ES-I3 (cell line): ENCODE measurements at regions not wholly inside any gene's neighbourhood (a gene's known extent, or its start where the extent isn't known, plus 50 kb on each side); places are given as distances from the start of the nearest gene placed in this dataset.

Experiments used
- H3K36me3 ChIP-seq: 2 replicates; pipeline ENCODE4 v1.6.1; 2013; ENCODE audit warnings: mild to moderate bottlenecking, low read length, control low read depth, moderate library complexity; ENCODE audit not compliant: insufficient read depth
- H3K4me1 ChIP-seq: 2 replicates; pipeline ENCODE4 v1.6.1; 2013; ENCODE audit warnings: mild to moderate bottlenecking, control low read depth, low read length; ENCODE audit not compliant: insufficient read depth
- H3K9ac ChIP-seq: 2 replicates; pipeline ENCODE4 v1.6.1; 2013; ENCODE audit warnings: low read depth, mild to moderate bottlenecking, low read length, moderate library complexity
- H3K9me3 ChIP-seq: 2 replicates; pipeline ENCODE4 v1.6.1; 2013; ENCODE audit warnings: mild to moderate bottlenecking, low read length, moderate library complexity; ENCODE audit not compliant: control insufficient read depth, insufficient read depth

- peaks cover 13% of the 10 kb centered on the region for H3K4me1 ChIP-seq
- H3K36me3 ChIP-seq: no peaks in the 10 kb centered on the region
- H3K9me3 ChIP-seq: no peaks in the 10 kb centered on the region; the same call in 1 of the 2 replicates
- H3K9ac ChIP-seq: no peak overlapping the region
Observed at GRCh38 chr11:119910650-119911049, 181.7 kb upstream of the NECTIN1 start.

- Histone ChIP-seq H3K9ac (no peak overlapping the region), H3K36me3 (no peaks in the 10 kb centered on the region), H3K9me3 (no peaks in the 10 kb centered on the region), H3K4me1 (peaks cover 13% of the 10 kb centered on the region)
Observed at GRCh38 chr11:119910051-119910450, 181.1 kb upstream of the NECTIN1 start.

GRCh38 chr11:119909495-119909894 is 180.5 kb upstream of the NECTIN1 start:
- H3K9ac ChIP-seq: no peak overlapping the region
- no peaks in the 10 kb centered on the region for H3K9me3 ChIP-seq
- H3K36me3 ChIP-seq: no peaks in the 10 kb centered on the region
- peaks cover 13% of the 10 kb centered on the region for H3K4me1 ChIP-seq

DNA sequence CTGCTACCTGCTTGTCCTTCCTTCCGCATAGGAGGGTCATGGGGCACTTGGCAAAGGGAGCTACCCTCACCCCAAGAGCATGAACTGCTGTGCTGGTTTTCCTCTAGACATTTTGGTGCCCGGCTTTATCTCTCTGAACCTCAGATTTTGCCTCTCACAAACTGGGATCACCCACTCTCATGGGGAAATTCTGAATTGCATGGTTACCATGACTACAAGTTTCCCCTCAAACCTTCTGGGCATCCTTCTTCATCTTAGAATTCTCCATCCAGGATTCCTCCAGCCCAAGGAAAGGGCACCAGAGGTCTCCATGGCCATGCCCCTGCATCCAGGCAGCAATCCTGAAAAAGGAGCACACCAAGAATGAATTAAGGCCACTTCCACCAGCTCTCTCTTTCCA is 180.1 kb upstream of the NECTIN1 start:
- Histone ChIP-seq H3K36me3 (no peaks in the 10 kb centered on the region), H3K9ac (no peak overlapping the region), H3K4me1 (peaks cover 13% of the 10 kb centered on the region)

DNA sequence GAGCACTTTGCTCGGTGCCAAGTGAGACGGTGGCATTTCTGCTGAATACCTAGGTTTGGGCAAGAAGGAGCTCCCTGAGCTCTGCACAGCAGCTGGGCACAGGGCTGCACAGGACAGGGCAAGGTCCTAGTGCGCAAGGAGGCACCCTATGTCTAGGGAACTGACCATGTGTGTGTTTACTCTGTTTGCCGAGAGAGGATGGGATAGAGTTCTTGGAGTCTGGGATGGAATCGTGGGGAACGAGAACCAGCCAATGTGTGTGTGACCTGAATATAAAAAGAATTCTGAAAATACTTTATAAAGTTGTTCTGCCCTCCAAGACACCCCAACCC is 179.5 kb upstream of the NECTIN1 start:
- Histone ChIP-seq H3K9ac (no peak overlapping the region), H3K9me3 (no peaks in the 10 kb centered on the region), H3K36me3 (no peaks in the 10 kb centered on the region), H3K4me1 (peaks cover 13% of the 10 kb centered on the region)

More for the DNA sequence above, 180.1 kb upstream of the NECTIN1 start:
- H3K9me3 ChIP-seq: no peaks in the 10 kb centered on the region

GRCh38 chr11:119907878-119908572 is 179.0 kb upstream of the NECTIN1 start:
- Histone ChIP-seq H3K9me3 (no peaks in the 10 kb centered on the region), H3K9ac (no peak overlapping the region), H3K4me1 (peaks cover 13% of the 10 kb centered on the region), H3K36me3 (no peaks in the 10 kb centered on the region)

DNA sequence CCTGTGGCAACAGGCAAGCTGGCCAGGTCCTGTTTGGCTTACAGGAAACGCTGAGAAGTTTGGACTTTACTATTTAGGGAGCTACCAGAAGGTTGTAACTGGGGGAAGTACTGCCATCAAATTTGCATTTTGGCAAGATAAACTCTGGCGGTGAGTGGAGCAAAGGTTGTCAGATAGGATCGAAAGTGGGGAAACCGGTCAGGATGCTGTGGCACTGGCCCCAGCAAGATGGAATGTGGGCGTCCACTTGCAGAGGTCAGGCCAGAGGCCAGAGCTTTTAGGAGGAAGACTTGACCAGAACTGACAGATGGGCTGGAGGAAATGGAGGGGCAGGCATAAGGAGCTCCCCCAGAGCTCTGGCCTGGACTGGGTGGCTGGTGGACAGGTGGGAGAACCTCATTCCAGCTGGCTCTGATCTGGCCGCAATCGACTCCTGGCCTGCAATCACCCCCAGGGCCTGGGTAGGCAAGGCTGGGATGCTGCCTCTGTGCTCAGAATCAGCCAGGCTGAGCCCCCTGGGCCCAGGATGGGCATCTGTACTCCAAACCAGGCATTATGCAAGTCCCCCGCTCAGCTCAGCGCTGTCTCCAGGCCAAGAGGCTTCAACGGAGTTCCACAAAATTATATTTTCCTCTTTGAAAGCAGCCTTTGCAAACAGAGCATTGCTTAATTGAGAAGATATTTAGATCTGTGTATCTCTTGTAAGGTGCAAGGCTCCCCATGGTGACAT is 178.3 kb upstream of the NECTIN1 start:
- Histone ChIP-seq H3K9me3 (no peaks in the 10 kb centered on the region), H3K4me1 (peaks cover 13% of the 10 kb centered on the region), H3K9ac (no peak overlapping the region), H3K36me3 (no peaks in the 10 kb centered on the region)

DNA sequence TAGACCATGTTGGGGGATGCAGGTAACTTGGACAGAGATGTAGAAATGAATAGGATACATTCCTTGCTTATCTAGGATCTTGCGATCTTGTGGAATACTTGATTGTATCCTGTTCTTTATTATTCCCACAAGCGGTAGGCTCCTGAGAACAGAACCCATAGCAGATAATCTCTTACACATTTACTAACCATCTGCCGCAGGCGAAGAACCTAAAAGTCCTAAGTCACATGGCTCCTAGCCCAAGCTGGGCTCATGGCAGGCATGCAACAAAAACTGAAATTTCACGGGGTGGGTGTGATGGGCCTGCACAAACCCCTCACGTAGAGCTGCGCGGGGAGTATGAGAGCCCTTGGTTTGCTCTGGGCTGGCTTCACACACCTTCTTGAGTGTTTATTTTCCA is 177.4 kb upstream of the NECTIN1 start:
- no peaks in the 10 kb centered on the region for H3K36me3 ChIP-seq
- H3K4me1 ChIP-seq: peaks cover 13% of the 10 kb centered on the region
- no peak overlapping the region for H3K9ac ChIP-seq
- H3K9me3 ChIP-seq: no peaks in the 10 kb centered on the region

DNA sequence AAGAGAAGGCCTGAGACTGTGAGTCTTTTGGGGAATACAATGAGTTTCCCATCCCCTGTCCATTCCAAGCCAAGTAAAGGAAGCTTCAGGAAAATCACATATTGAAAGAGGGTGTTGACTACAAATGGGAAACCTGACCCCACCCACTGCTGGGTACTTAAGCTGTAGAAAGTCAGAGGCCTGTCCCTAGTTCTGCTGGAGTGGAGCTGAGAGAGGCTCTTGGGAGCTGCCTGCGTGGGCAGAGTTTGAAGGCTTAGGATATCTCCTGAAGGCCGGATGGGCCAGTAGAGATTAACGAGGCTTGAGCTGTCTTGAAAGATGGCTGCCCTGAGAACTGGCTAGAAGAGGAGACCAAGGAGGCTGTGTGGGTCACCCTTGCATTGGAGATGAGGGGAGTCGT is 176.2 kb upstream of the NECTIN1 start:
- H3K9me3 ChIP-seq: no peaks in the 10 kb centered on the region
- peaks cover 13% of the 10 kb centered on the region for H3K4me1 ChIP-seq
- H3K9ac ChIP-seq: no peak overlapping the region
- H3K36me3 ChIP-seq: no peaks in the 10 kb centered on the region

DNA sequence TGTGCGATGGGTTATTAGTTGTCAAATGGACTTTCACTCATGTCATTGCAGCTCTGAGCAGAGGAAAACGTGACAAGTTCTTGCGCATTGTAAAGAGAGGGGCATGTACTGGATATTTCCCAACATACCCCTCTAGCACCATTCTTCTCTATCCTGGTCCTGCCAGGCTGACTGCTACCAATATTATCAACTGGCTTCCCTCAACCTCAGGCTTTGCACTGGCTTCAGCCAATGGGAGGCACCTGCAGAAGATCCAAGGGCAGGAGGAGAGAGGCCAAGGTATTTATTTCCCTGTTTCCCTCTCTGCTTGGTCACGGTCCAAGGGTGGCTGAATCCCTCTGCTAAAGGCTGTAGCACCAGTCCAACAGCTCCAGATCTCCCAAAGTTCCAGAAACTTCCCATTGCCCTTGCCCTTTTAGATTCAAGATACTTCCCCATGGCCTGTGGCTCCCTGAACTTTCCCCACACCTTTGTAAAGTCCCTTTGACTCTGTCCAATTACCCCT is 175.6 kb upstream of the NECTIN1 start:
- H3K4me1 ChIP-seq: peaks cover 13% of the 10 kb centered on the region
- no peaks in the 10 kb centered on the region for H3K36me3 ChIP-seq
- H3K9ac ChIP-seq: no peak overlapping the region
- H3K9me3 ChIP-seq: no peaks in the 10 kb centered on the region

GRCh38 chr11:119903821-119904220 is 174.8 kb upstream of the NECTIN1 start:
- H3K9me3 ChIP-seq: no peaks in the 10 kb centered on the region
- H3K36me3 ChIP-seq: no peaks in the 10 kb centered on the region
- no peak overlapping the region for H3K9ac ChIP-seq
- H3K4me1 ChIP-seq: peaks cover 14% of the 10 kb centered on the region

DNA sequence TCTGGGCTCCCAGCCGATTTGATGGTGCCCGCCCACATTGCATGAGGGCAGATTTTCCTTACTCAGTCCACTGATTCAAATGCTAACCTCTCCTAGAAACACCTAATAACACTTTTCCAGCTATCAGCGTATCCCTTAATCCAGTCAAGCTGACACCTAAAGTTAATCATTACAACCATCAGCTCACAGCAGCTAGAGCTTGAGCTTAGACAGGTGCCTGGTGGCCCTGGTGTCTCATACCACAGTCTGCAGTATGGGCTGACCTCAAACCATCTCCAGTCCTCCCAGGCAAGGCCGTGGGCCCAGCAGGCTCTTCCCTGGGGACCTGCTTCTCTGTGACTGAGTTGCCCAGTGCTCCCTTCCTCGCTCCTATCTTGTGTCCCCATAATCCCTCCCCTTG is 174.4 kb upstream of the NECTIN1 start:
- H3K4me1 ChIP-seq: peaks cover 14% of the 10 kb centered on the region
- no peaks in the 10 kb centered on the region for H3K36me3 ChIP-seq

GRCh38 chr11:119902656-119903231 is 173.7 kb upstream of the NECTIN1 start:
- H3K9ac ChIP-seq: no peak overlapping the region
- peaks cover 13% of the 10 kb centered on the region for H3K4me1 ChIP-seq
- H3K36me3 ChIP-seq: no peaks in the 10 kb centered on the region
- no peaks in the 10 kb centered on the region for H3K9me3 ChIP-seq

More for the DNA sequence above, 174.4 kb upstream of the NECTIN1 start:
- Histone ChIP-seq H3K9me3 (no peaks in the 10 kb centered on the region), H3K9ac (no peak overlapping the region)

GRCh38 chr11:119901657-119902577 is 172.9 kb upstream of the NECTIN1 start:
- Histone ChIP-seq H3K9me3 (no peaks in the 10 kb centered on the region), H3K4me1 (peaks cover 9% of the 10 kb centered on the region; the same call in 1 of the 2 replicates), H3K9ac (no peak overlapping the region), H3K36me3 (no peaks in the 10 kb centered on the region)
